ENCODE measurements at regions not wholly inside any gene's neighbourhood (a gene's known extent, or its start where the extent isn't known, plus 50 kb on each side); places are given as distances from the start of the nearest gene placed in this dataset.

DNA sequence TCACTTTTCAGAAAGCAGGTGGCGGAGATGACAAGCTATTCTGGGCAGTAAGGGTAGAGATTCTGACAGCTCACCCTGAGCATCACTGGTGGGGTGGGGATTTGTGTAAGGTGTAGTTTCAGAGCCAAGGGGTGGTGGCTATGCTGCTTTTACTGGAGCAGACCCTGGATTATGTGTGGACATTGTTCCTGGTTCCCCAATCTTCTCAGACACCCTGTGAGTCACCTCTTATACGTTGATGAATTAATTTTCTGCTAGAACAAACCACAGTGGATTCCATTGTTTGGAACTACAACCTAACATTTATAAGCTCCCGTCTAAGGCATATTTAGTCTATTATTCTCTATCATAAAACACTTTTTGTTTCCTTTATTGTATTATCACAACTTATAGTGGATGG is 169.5 kb upstream of the COL8A1 start:
- H3K36me3 Mint-ChIP-seq (ENCODE audit: low read depth, unreplicated experiment), result no peaks in the 10 kb centered on the region
- TF ChIP-seq, protein P1, sequence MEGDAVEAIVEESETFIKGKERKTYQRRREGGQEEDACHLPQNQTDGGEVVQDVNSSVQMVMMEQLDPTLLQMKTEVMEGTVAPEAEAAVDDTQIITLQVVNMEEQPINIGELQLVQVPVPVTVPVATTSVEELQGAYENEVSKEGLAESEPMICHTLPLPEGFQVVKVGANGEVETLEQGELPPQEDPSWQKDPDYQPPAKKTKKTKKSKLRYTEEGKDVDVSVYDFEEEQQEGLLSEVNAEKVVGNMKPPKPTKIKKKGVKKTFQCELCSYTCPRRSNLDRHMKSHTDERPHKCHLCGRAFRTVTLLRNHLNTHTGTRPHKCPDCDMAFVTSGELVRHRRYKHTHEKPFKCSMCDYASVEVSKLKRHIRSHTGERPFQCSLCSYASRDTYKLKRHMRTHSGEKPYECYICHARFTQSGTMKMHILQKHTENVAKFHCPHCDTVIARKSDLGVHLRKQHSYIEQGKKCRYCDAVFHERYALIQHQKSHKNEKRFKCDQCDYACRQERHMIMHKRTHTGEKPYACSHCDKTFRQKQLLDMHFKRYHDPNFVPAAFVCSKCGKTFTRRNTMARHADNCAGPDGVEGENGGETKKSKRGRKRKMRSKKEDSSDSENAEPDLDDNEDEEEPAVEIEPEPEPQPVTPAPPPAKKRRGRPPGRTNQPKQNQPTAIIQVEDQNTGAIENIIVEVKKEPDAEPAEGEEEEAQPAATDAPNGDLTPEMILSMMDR (IDR thresholded peaks at IDR 0.05; ENCODE audit: insufficient read depth, low read depth, low read length), result no peak
- no peak for TF ChIP-seq EZH2 (IDR thresholded peaks at IDR 0.05; ENCODE audit: insufficient read depth, low read length)

DNA sequence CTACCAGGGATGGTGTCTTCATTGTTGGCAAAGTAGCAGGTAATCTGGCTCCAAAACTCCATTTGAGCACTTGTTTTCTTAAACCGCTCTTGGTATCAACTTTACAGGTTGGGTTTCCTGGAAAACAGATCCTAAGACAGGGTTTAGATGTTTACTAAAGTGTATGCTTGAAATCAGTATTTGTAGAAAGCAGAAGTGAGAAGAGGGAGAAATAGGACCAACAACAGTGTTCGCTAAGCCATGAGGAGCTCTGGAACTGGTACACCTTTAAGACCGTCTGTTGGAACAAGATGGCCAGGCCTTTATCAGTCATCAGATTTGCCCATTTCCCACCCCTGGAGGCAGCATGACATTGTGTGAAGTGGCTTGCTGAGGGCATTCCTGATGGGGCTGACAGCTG is 171.0 kb upstream of the COL8A1 start:
- H3K4me1 Mint-ChIP-seq (ENCODE audit: low read depth, unreplicated experiment), result peaks cover 4% of the 10 kb centered on the region
- TF ChIP-seq EZH2 (IDR thresholded peaks at IDR 0.05; ENCODE audit: insufficient read depth, low read length), result no peak
- TF ChIP-seq, protein P1 (IDR thresholded peaks at IDR 0.05; ENCODE audit: insufficient read depth, low read depth, low read length), result no peak
- no peak overlapping the region for H3K27ac Mint-ChIP-seq (ENCODE audit: unreplicated experiment)

More for the DNA sequence above, 169.5 kb upstream of the COL8A1 start:
- no peak overlapping the region for H3K4me3 Mint-ChIP-seq (ENCODE audit: unreplicated experiment)
- Histone ChIP-seq H3K4me1 (ENCODE audit: insufficient read depth, low read length) (no peaks in the 10 kb centered on the region), H3K4me3 (ENCODE audit: insufficient read depth, low read depth, low read length) (no peak overlapping the region), H3K36me3 (ENCODE audit: insufficient read depth, low read length) (no peaks in the 10 kb centered on the region), H3K9me3 (ENCODE audit: insufficient read depth, low read depth, low read length) (no peaks in the 10 kb centered on the region), H2AFZ (ENCODE audit: low read depth, low read length) (no peak overlapping the region), H3K79me2 (ENCODE audit: insufficient read depth, low read length) (no peaks in the 10 kb centered on the region), H3K27ac (ENCODE audit: low read depth, low read length) (no peak overlapping the region), H3K27me3 (ENCODE audit: insufficient read depth, low read length) (no peaks in the 10 kb centered on the region), H3K9ac (ENCODE audit: low read length) (no peak overlapping the region), H4K20me1 (ENCODE audit: insufficient read depth, low read length) (no peaks in the 10 kb centered on the region), H3K4me2 (ENCODE audit: low read length) (no peak overlapping the region)
- peak; percentile 74 for DNase-seq (ENCODE audit: low read depth)
- peaks cover 12% of the 10 kb centered on the region for H3K4me1 Mint-ChIP-seq (ENCODE audit: low read depth, unreplicated experiment)
- peaks cover 4% of the 10 kb centered on the region for H3K27me3 Mint-ChIP-seq (ENCODE audit: low read depth, unreplicated experiment)
- no peak overlapping the region for H3K27ac Mint-ChIP-seq (ENCODE audit: unreplicated experiment)
- FAIRE-seq, result peak; percentile 54
- H3K9me3 Mint-ChIP-seq (ENCODE audit: unreplicated experiment), result no peaks in the 10 kb centered on the region

GRCh38 chr3:99466331-99466730 is 172.1 kb upstream of the COL8A1 start:
- Histone ChIP-seq H3K4me2 (ENCODE audit: low read length) (no peak overlapping the region), H3K27me3 (ENCODE audit: insufficient read depth, low read length) (no peaks in the 10 kb centered on the region), H3K4me1 (ENCODE audit: insufficient read depth, low read length) (no peaks in the 10 kb centered on the region), H4K20me1 (ENCODE audit: insufficient read depth, low read length) (no peaks in the 10 kb centered on the region), H3K9me3 (ENCODE audit: insufficient read depth, low read depth, low read length) (no peaks in the 10 kb centered on the region), H2AFZ (ENCODE audit: low read depth, low read length) (no peak overlapping the region), H3K36me3 (ENCODE audit: insufficient read depth, low read length) (no peaks in the 10 kb centered on the region), H3K4me3 (ENCODE audit: insufficient read depth, low read depth, low read length) (no peak overlapping the region), H3K79me2 (ENCODE audit: insufficient read depth, low read length) (no peaks in the 10 kb centered on the region), H3K27ac (ENCODE audit: low read depth, low read length) (no peak overlapping the region), H3K9ac (ENCODE audit: low read length) (no peak overlapping the region)
- Mint-ChIP-seq H3K27me3 (ENCODE audit: low read depth, unreplicated experiment) (peaks cover 4% of the 10 kb centered on the region), H3K9me3 (ENCODE audit: unreplicated experiment) (no peaks in the 10 kb centered on the region), H3K4me1 (ENCODE audit: low read depth, unreplicated experiment) (peaks cover 4% of the 10 kb centered on the region), H3K27ac (ENCODE audit: unreplicated experiment) (no peak overlapping the region), H3K36me3 (ENCODE audit: low read depth, unreplicated experiment) (no peaks in the 10 kb centered on the region), H3K4me3 (ENCODE audit: unreplicated experiment) (no peak overlapping the region)
- TF ChIP-seq, protein P1 (IDR thresholded peaks at IDR 0.05; ENCODE audit: insufficient read depth, low read depth, low read length), result no peak
- TF ChIP-seq EZH2 (IDR thresholded peaks at IDR 0.05; ENCODE audit: insufficient read depth, low read length), result no peak
- DNase-seq (ENCODE audit: low read depth), result peak; percentile 18
- no peak for FAIRE-seq

More for the DNA sequence above, 171.0 kb upstream of the COL8A1 start:
- DNase-seq (ENCODE audit: low read depth) (no peak), FAIRE-seq (no peak)
- no peaks in the 10 kb centered on the region for H3K9me3 Mint-ChIP-seq (ENCODE audit: unreplicated experiment)
- Histone ChIP-seq H3K4me2 (ENCODE audit: low read length) (no peak overlapping the region), H3K27ac (ENCODE audit: low read depth, low read length) (no peak overlapping the region), H3K9ac (ENCODE audit: low read length) (no peak overlapping the region), H3K4me3 (ENCODE audit: insufficient read depth, low read depth, low read length) (no peak overlapping the region), H3K36me3 (ENCODE audit: insufficient read depth, low read length) (no peaks in the 10 kb centered on the region), H3K4me1 (ENCODE audit: insufficient read depth, low read length) (no peaks in the 10 kb centered on the region), H3K79me2 (ENCODE audit: insufficient read depth, low read length) (no peaks in the 10 kb centered on the region), H3K9me3 (ENCODE audit: insufficient read depth, low read depth, low read length) (no peaks in the 10 kb centered on the region), H4K20me1 (ENCODE audit: insufficient read depth, low read length) (no peaks in the 10 kb centered on the region), H3K27me3 (ENCODE audit: insufficient read depth, low read length) (no peaks in the 10 kb centered on the region), H2AFZ (ENCODE audit: low read depth, low read length) (no peak overlapping the region)
- peaks cover 4% of the 10 kb centered on the region for H3K27me3 Mint-ChIP-seq (ENCODE audit: low read depth, unreplicated experiment)
- H3K4me3 Mint-ChIP-seq (ENCODE audit: unreplicated experiment), result no peak overlapping the region
- H3K36me3 Mint-ChIP-seq (ENCODE audit: low read depth, unreplicated experiment), result no peaks in the 10 kb centered on the region
